Upper lobe of right lung (tissue), 1 donor: ENCODE measurements at regions not wholly inside any gene's neighbourhood (a gene's known extent, or its start where the extent isn't known, plus 50 kb on each side); places are given as distances from the start of the nearest gene placed in this dataset.

Source experiments
- ATAC-seq: fragments of 200-7000 bp; cut with Tn5 transposase; one replicate; pipeline ENCODE4 v1.9.1; 2020; ENCODE audit warnings: mild to moderate bottlenecking, moderate library complexity
- DNase-seq: peaks from one replicate; pipeline ENCODE4 v3.0.0-alpha.2; 2020
- H3K27ac ChIP-seq: fragments of 200-600 bp; one replicate; pipeline ENCODE4 v1.8.0; 2022
- H3K27me3 ChIP-seq: fragments of 200-600 bp; one replicate; pipeline ENCODE4 v1.8.0; 2022; ENCODE audit warnings: mild to moderate bottlenecking
- H3K36me3 ChIP-seq: fragments of 200-600 bp; one replicate; pipeline ENCODE4 v1.8.0; 2022
- H3K4me1 ChIP-seq: fragments of 200-600 bp; one replicate; pipeline ENCODE4 v1.8.0; 2022
- H3K4me3 ChIP-seq: fragments of 200-600 bp; one replicate; pipeline ENCODE4 v1.8.0; 2022; ENCODE audit warnings: mild to moderate bottlenecking
- H3K9me3 ChIP-seq: fragments of 200-600 bp; one replicate; pipeline ENCODE4 v1.8.0; 2022
- CTCF ChIP-seq: fragments of 200-600 bp; IDR thresholded peaks from one replicate; pipeline ENCODE4 v1.8.0; 2022; ENCODE audit warnings: antibody characterized with exemption
- intact Hi-C: fragments of 100-400 bp; cut with DNase I; formaldehyde crosslinking; loops from one replicate; pipeline ENCODE4 v1.11.0; 2022
- donor health status: DM: no; HTN: yes; CAD: no; lungs with severe emphysema.

- ATAC-seq = no peak
- TF ChIP-seq CTCF = no peak
- intact Hi-C loops = no loop called here
Observed at GRCh38 chr11:69386594-69387408, 92.8 kb downstream of the MYEOV start.

GRCh38 chr11:69387409-69387885, 93.5 kb downstream of the MYEOV start:
- Histone ChIP-seq H3K27me3 (no peaks in the 10 kb centered on the region), H3K4me3 (no peak overlapping the region), H3K36me3 (no peaks in the 10 kb centered on the region), H3K9me3 (peaks cover 4% of the 10 kb centered on the region), H3K27ac (no peak overlapping the region), H3K4me1 (no peaks in the 10 kb centered on the region)
- DNase-seq = no peak
- no peak for ATAC-seq
- intact Hi-C loops = no loop called here
- no peak for TF ChIP-seq CTCF

More at GRCh38 chr11:69386594-69387408, 92.8 kb downstream of the MYEOV start:
- H3K9me3 ChIP-seq = peaks cover 4% of the 10 kb centered on the region
- H3K27ac ChIP-seq = no peak overlapping the region
- no peaks in the 10 kb centered on the region for H3K27me3 ChIP-seq
- H3K4me1 ChIP-seq = no peaks in the 10 kb centered on the region
- H3K4me3 ChIP-seq = no peak overlapping the region
- no peaks in the 10 kb centered on the region for H3K36me3 ChIP-seq
- no peak for DNase-seq

GRCh38 chr11:69388210-69388609, 93.3 kb upstream of the LINC01488 start:
- Histone ChIP-seq H3K36me3 (no peaks in the 10 kb centered on the region), H3K4me1 (no peaks in the 10 kb centered on the region), H3K27me3 (no peaks in the 10 kb centered on the region), H3K4me3 (no peak overlapping the region), H3K27ac (no peak overlapping the region), H3K9me3 (peaks cover 4% of the 10 kb centered on the region)
- DNase-seq (no peak), ATAC-seq (no peak)
- intact Hi-C loops = no loop called here
- no peak for TF ChIP-seq CTCF

- no peak overlapping the region for H3K4me3 ChIP-seq
- no peaks in the 10 kb centered on the region for H3K36me3 ChIP-seq
- ATAC-seq (no peak), DNase-seq (no peak)
- no peaks in the 10 kb centered on the region for H3K27me3 ChIP-seq
- H3K9me3 ChIP-seq = peaks cover 4% of the 10 kb centered on the region
- H3K4me1 ChIP-seq = no peaks in the 10 kb centered on the region
- TF ChIP-seq CTCF = no peak
- intact Hi-C loops = no loop called here
- no peak overlapping the region for H3K27ac ChIP-seq
Observed at GRCh38 chr11:69388661-69389060, 92.8 kb upstream of the LINC01488 start.

- H3K27me3 ChIP-seq = no peaks in the 10 kb centered on the region
- ATAC-seq (no peak), DNase-seq (no peak)
- intact Hi-C loops = no loop called here
- no peaks in the 10 kb centered on the region for H3K36me3 ChIP-seq
- no peaks in the 10 kb centered on the region for H3K4me1 ChIP-seq
- TF ChIP-seq CTCF = no peak
- H3K27ac ChIP-seq = no peak overlapping the region
- peaks cover 4% of the 10 kb centered on the region for H3K9me3 ChIP-seq
- H3K4me3 ChIP-seq = no peak overlapping the region
Observed at GRCh38 chr11:69390561-69390960, 90.9 kb upstream of the LINC01488 start.
